OCI-M2 (cell line): ENCODE measurements at regions not wholly inside any gene's neighbourhood (a gene's known extent, or its start where the extent isn't known, plus 50 kb on each side); places are given as distances from the start of the nearest gene placed in this dataset.

Experiments
- DNase-seq: peaks from one replicate; lab custom pipeline; 2025; ENCODE audit not compliant: unreplicated experiment; lab: John Stamatoyannopoulos, UW

DNA sequence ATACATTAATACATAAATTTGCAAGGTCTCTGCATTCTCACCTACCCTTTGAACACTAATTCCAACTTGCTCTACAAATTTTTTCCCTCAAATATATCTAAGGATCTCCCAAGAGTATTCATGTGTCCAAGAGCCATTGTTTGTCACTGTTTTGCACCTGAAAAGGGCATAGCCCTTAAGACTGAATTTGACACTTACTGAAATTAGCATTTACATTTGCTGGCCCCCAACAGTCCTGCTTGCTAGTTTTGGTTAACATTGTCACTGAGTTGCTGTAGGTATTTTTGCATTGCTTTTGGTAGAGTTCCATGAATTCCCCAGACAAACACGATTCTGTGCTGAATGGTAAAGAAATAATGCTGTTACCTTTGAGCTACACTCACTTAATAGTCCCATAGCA lies 57.3 kb downstream of the KCNA4 start:
- no peak for DNase-seq

DNA sequence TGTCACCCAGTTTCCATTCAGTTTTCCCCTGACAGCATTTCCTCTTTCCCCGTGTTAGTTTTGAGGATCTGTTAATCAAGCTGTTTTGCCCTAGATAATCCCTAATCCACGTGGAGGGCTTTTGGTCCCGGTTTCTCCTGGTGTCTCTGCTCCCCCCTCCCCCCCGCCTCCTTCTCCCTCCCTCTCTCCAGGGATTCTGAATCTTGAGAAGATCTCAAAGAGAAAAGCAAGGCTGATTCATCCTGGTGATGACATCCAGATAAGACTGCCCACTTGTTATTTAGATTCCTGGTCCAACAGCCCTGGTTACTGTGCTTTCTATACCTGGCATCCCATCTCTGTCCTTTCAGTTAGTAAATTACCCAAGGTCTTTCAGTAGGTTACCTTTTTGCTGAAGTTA lies 59.4 kb downstream of the KCNA4 start:
- DNase-seq = no peak

DNA sequence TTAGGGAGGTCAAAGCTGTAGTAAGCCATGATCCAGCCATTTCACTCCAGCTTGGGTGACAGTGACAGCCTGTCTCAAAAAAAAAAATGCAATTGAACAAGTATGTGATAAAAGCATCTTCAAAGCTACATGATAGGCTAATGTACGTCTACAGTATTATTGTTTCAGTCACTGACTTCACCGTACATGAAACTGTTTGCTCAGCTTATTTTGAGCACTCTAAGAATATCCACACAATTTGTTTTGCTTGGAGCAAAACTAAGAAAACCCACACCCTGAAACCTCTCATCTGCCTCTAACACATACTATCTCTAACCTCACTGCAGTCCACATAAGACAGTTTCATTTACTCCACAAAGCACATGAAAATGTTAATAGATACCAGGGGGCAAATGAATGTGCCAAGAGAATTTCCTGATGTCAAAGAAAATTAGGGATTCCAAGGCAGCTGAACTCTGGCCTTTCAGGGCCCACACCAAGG lies 60.7 kb downstream of the KCNA4 start:
- no peak for DNase-seq

DNA sequence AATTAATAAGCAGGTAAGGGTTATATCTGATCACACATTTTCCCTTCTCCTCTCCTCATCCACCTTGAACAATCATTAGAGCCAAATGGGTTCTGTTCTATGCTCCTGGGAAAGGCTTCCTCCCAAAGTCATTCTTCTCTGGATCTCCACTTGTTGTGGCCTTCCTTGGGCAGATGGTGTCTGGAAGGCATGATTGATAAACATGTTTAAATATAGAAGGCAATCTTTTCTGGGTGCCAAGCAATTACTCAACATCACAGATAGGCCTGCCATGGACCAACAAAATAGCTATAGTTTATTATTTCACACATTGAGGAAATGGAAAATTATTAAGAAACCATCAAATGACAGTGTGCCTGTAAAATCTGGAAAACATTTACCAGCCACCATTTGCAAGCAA lies 73.5 kb downstream of the KCNA4 start:
- DNase-seq = no peak

DNA sequence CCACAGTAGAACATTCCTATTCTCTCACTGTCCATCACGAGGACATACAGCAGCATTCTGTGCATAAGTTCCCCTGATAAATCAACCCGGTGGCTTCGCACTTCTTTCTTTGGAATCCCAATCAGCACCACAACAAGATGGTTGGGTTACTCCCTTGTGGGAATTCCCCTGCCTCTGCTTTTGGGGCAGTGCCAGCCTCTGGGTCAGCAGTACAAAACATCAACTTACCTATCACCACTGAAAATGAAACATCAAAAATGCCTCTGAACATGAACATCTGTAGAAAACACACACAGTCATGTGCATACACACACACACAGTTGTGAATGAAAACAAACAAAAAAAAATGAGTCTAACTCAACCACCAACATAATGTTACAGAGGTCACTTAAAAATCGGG lies 79.3 kb downstream of the KCNA4 start:
- DNase-seq = no peak

DNA sequence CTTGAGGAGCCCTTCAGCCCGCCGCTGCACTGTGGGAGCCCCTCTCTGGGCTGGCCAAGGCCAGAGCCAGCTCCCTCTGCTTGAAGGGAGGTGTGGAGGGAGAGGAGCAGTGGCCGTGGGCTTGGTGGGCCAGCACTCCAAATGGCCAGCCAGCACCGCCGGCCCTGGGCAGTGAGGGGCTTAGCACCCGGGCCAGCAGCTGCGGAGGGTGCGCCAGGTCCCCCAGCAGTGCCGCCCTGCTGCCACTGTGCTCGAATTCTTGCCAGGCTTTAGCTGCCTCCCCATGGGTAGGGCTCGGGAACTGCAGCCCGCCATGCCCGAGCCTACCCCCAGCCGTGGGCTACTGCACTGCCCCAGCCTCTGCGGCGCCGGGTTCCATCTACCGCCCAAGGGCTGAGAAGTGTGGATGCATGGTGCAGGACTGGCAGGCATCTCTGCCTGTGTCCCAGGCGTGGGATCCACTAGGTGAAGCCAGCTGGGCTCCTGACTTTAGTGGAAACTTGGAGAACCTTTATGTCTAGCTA lies 82.7 kb downstream of the KCNA4 start:
- DNase-seq = no peak

DNA sequence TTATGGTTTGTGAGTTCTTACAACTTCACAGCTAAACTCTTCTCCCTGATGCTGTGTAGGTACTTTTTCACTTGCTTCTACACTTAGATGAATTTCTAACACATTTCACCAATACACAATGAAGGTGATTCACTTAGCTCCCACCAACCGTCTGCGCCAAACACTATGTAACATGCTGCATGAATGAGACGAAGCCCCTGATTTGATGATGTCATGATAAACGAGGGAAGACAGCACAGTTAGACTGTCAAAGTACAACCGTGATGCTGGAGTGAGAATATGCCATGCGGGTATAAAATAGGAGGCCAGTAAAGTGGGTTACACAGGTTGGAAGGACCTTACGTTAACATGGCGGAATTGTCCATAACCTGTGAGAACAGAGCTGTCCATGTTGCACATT lies 100.8 kb downstream of the KCNA4 start:
- no peak for DNase-seq

DNA sequence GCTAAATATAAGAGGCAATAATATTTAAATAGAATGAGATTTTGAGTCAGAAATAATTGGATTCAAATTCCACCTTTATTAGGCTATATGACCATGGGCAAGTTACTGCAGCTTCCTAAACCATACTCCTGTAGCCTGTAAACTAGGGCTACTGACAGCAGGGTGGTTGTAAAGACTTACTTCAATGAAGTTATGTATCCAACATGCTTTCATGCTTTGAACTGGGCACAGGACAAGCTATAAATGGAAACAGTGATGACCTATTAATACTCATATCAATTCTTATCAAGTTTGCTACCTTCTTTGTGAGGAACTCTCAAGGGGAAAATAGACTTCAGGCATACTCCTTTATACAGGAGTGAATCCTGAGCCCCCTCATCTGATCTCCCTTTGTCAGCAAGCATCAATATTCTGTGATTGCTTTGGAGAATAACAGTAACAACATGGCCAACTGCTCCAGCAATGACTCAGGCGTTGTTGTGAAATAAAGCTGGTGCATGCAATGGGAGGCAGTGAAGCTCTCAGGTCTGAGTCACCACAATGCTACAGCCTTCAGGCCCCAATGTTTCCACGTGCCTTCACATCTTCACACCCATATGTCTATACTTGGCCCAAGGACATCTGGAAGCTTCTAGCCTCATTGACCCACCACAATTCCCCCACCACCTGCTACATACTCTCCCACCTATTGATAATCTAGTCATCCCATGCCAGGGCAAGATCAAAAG lies 102.5 kb downstream of the KCNA4 start:
- no peak for DNase-seq

DNA sequence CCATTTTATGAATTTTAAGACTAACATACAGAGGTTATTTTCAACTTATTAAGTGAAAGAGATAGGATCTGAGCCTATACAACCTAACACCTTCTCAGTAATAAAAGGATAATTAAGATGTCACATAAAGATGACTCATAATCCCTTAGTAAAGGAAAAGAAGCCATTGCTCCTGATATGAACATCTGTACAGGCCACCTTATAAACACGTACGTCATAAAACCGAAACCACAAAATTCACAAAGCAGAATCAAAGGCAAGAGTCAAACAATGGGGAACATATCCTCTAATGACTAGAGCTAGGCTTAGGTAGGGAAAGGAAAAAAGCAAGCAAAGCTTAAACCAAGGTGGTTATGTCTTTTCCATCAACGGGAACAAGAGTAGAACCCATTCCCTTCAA lies 103.5 kb downstream of the KCNA4 start:
- DNase-seq = no peak

DNA sequence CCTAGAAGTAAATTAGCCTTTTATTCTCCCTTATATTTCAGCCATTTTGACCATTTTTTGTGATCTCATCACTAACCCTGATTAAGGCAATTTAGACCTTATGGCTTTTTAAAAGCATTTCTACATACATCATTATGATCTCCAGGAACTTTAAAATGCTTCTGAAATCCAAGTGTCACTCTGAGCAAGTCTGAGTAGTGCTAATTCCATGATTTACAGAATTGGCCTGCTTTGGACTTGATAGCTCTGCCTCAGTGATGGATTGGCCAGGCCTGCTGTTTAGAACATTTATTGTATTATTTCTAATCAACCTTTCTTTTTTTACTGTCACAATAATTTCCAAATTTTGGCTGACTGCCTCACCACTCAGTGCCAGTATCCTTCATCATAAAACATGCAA lies 116.4 kb downstream of the KCNA4 start:
- no peak for DNase-seq

DNA sequence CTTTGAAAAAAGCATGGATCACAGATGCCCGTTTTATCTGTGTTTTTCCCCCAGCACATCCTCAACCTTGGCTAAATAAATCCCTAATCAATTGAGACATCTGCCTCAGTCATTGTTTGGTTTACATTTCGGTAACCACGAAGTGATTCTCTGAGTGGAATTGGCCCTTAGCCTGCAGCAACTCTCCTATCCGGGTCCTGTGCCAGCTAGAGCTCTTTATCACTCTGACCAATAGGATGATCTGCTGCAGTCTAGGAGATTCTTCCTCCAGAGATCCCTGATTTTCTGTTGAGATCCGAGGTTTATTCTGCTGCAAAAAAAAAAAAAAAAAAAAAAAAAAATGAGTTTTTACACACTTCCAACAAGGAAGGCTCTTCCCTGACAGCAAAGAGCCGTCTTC lies 137.3 kb downstream of the KCNA4 start:
- no peak for DNase-seq

GRCh38 chr11:29876192-29876591 lies 140.6 kb downstream of the KCNA4 start:
- no peak for DNase-seq

DNA sequence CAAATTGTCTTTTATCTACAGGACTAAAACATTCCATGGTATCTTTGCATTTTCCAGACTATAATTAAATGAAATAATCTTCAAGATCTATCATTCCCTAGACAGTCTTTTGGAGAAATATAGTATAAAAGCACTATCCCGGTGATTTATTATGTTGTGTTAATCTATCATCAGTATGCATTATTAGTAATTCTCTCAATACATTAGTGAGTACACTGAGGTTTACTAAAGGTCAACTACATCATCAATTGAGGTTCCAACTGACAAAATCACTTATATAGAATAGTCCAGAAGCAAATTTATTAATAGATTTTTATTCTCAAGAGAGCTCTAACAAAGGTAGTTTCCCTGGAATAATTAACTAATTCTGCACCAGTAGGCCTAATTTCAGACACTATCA lies 169.6 kb downstream of the KCNA4 start:
- no peak for DNase-seq

DNA sequence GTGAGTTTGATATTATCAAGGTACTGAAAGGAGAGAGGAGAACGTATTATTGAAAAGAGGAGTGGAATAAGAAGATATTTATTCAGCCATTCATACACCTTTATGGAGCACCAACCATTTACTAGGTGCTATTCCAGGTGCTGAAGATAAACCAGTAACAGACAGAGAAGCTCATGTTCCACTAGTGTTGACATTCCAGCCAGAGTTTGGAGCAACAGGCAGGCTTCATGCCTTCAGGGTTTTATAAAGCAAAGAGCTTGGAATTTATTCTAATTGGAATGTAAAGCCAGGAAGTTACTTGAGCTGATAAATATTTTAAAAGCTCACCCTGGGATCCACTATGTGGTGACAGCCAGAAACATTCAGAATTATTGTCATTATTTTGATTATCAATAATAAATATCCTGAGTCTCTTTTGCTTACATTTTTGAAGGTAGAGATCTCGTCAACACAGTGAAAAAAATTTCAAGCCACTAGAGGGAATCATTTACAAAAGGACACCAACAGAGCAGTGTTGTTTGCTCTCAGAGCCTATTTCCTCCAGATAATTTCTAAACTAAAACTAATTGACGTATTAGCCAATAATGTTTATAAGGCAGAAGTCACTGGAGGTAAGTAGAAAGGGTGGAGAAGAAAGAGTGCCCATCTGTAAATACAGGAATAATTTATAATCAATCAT lies 172.0 kb downstream of the KCNA4 start:
- DNase-seq = no peak

GRCh38 chr11:29844031-29844430 lies 172.8 kb downstream of the KCNA4 start:
- DNase-seq = no peak

- no peak for DNase-seq
Measured at GRCh38 chr11:29842061-29842460, 174.8 kb downstream of the KCNA4 start.

DNA sequence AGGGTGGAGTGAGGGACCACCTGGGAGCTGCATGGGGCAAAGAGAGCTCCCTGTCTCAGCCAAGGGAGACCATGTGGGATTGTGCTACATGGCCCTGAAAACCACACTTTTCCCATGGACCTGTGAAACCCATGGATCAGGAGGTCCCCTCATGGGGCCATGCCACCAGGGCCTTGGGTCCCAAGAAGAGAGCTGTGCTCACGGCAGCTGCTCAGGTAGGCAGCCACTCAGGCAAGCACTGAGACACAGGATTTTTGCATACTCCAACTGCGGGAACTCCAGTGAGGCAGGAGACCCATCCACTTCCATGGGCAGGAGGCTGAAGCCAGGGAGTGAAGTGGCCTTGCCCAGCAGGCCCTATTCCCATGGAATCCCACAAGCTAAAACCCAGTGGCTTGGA lies 190.0 kb downstream of the KCNA4 start:
- no peak for DNase-seq

DNA sequence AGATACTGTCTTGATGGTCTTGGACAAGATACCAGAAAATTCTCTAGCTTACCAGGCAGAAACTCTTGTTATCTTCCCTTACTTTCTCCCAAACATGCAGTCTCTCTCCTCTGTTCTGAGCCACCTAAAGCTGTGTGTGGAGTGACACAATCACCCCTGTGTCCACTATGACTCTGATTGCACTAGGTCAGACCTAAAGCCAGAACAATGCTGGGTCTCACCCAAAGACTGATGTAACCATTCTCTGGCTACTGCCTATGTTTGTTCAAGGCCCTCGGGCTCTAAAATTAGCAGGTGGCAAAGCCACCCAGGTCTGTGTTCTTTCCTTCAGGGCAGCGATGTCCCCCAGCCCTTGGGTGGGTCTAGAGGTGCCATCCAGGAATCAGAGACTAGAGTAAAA lies 200.5 kb downstream of the KCNA4 start:
- DNase-seq = no peak

DNA sequence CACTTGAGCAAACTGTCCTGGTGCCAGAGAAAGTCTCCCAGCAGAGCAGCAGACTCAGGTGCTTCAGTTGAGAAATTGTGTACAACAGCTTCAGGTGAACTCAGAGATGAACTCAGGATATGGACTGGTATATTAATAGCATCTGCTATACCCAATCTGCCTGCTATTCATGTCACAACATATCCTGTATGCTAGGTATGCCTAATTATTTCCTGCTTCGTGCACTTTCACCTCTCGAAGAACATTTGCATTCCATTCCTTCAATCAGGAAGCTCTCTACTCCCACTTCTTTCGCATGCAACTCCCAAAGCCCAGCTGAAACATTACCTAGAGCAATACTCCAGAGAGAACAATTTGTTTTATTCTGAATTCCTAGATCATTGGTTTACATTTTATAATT lies 207.7 kb downstream of the KCNA4 start:
- no peak for DNase-seq

GRCh38 chr11:29802522-29802921 lies 214.3 kb downstream of the KCNA4 start:
- DNase-seq = no peak

DNA sequence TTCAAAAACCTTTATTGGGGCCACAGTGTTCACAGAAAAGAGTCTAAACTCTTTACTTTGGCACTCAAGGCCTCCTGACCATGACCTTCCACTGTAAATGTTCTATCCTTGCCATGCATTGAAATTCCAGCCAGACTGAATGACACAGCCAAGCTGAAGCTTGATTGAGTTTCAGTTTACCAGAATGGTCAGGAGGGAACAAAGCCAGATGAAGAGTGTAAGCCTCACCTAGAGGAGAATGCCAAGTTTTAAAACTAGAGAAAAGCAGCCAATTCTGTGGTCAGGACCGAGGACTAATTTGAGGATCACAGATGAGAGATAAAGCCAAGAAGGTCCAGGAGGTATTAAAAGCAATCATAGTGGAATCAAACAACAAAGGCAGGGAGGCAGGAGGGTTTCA lies 215.3 kb downstream of the KCNA4 start:
- DNase-seq = no peak

- DNase-seq = no peak
Measured at GRCh38 chr11:29786092-29786491, 230.7 kb downstream of the KCNA4 start.

DNA sequence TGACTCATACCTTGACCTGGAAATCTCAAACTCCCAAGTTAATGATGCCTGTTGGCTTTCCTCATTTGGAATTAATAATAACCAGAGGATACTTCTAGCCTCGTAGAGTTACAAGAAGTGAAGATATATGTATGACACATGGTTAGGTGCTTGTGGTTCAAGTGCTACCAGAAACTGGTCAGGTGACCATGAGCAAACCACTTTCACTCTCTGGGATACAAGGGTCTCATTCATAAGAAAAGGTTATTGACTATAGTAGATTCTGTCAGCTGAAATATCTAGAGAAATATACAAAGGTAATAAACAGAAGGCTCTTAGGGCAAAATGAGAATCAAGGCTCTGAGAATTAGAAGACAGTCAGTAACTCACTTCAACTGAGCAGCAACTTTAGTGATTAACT lies 233.3 kb downstream of the KCNA4 start:
- no peak for DNase-seq
